ENCODE measurements at regions not wholly inside any gene's neighbourhood (a gene's known extent, or its start where the extent isn't known, plus 50 kb on each side); places are given as distances from the start of the nearest gene placed in this dataset.
A peak's percentile ranks its signal among the peaks of the same experiment; 100 is the strongest.
"Not testable (repeated sequence)": the region's sequence is repeated elsewhere in the genome, so short reads cannot be mapped to it uniquely, and the experiment has no call there.

DNA sequence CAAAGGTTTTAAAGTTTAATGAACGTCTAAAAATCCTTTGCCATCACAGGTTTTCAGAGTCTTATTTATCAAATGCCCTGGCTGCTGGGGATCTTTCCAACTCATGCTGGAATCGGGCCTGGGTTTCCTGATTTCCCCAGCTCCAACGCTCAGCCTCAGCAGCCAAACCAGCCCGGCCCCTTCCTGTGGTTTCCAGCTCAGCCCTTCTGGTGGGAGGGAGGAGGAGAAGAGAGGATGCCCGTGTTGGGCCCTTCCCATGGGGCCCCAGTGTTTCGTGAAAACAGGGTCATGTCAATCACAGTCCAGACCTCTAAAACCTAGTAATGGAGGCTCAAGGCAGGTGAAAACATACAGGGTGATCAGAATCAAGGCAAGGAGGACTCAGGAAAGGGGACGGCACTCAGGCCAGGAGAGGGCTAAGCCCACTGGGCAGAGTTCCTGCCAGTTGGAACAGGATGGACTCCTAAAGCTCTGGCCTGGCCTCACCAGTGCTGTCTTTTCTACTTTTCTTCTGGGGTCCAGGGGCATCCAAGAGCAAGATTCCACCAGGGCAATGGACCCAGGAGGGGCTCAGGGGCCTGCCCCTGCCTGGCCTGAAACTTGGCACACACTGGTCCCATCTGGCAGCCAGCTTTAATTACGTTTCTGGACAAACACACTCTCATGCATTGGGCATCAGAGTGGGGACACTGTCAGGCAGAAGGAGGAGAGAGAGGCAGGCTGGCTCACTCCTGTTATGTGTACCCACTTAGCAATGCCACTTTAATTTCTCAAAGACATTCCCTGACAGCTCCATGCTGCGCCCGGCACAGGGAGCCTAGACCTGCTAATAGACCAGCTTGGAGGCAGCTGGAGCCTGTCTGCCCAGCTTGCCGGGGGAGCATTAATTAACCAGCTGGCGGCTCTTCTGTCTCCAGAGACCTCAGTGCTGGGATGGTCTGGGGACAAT lies 194.6 kb downstream of the FAM43A start:
- no peak overlapping the region for H3K4me3 ChIP-seq (ENCODE audit: low read length)
- TF ChIP-seq, protein P1, sequence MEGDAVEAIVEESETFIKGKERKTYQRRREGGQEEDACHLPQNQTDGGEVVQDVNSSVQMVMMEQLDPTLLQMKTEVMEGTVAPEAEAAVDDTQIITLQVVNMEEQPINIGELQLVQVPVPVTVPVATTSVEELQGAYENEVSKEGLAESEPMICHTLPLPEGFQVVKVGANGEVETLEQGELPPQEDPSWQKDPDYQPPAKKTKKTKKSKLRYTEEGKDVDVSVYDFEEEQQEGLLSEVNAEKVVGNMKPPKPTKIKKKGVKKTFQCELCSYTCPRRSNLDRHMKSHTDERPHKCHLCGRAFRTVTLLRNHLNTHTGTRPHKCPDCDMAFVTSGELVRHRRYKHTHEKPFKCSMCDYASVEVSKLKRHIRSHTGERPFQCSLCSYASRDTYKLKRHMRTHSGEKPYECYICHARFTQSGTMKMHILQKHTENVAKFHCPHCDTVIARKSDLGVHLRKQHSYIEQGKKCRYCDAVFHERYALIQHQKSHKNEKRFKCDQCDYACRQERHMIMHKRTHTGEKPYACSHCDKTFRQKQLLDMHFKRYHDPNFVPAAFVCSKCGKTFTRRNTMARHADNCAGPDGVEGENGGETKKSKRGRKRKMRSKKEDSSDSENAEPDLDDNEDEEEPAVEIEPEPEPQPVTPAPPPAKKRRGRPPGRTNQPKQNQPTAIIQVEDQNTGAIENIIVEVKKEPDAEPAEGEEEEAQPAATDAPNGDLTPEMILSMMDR (conservative IDR thresholded peaks at IDR 0.05; ENCODE audit: low read length) = no peak
- peak; percentile 53 for DNase-seq (ENCODE audit: low read depth)

DNA sequence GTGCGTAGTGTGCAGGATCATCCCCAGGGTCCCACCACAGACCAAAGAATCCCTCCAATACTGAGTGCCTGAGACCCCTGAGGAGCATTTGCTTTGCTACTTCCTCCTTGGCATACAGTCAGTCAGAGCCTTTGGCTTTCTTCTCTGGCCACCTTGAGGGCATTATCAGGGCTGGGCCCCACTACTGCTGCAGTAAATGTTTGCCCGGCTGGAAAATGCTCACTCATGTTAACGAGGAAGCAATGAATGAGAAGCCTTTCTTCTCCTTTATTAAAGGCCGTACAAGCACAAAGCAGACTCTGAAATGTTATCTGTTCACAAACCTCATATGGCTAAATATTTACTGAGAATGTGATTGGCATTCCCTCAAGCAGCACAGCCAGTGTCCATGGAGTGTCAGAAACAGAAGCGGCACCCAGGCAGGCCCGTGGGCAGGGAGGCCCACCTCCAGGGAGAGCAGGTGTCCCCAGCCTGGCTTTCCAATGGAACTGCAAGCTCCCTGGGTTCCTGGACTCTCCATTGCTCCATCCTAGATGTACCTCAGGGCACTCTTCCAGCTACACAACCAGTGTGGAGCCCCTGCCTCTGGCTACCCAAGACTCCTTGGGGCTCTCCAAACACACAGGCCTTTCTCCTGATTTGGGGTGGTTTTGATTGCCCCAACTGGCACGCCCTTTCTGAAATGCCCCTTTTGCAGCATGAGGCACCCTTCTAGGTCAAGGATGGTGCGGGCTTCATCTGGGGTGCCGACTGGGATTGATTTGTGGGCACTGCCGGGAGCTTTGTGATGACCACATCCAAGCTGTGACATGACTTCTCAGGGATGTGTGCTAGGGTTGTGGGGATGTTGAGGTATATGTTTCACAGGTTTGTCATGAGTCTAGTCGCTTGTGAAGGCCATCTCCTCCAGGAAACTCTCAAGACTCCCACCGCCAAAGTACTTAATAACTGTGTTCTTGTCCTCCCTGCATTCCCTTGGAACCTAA lies 195.6 kb downstream of the FAM43A start:
- TF ChIP-seq, protein P1 (conservative IDR thresholded peaks at IDR 0.05; ENCODE audit: low read length) = no peak
- no peak for DNase-seq (ENCODE audit: low read depth)
- H3K4me3 ChIP-seq (ENCODE audit: low read length) = no peak overlapping the region

DNA sequence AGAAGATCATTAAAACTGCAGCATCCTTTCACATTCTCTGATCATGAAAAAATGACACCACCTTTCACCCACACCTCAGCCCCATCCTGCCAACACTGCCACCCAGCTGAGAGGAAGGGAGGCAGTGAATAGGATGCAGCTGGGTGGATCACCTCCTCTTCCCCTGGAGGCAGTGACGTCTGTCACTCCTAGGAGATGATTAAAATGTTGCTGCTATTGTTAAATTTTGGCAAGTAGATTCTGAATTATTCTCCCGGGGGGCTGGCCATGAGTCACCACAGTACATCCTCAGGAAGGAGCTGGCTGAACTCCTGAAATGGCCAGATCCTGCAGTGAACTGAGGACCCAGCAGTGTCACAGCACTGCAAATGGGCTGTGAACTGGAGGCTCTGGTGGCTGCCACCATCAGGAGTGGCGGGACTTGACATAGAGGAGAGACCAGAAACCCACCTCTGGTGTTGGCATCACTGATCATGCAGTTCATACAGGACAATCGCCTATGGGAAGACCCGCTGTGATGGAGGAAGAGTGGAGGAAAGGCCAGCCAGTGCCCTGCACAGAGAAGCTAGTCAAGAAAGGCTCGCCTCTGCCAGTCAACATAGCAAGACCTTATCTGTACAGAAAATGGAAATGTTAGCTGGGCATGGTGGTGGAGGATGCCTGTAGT lies 199.1 kb downstream of the FAM43A start:
- no peak overlapping the region for H3K4me3 ChIP-seq (ENCODE audit: low read length)
- no peak for DNase-seq (ENCODE audit: low read depth)
- TF ChIP-seq, protein P1 (conservative IDR thresholded peaks at IDR 0.05; ENCODE audit: low read length) = no peak

DNA sequence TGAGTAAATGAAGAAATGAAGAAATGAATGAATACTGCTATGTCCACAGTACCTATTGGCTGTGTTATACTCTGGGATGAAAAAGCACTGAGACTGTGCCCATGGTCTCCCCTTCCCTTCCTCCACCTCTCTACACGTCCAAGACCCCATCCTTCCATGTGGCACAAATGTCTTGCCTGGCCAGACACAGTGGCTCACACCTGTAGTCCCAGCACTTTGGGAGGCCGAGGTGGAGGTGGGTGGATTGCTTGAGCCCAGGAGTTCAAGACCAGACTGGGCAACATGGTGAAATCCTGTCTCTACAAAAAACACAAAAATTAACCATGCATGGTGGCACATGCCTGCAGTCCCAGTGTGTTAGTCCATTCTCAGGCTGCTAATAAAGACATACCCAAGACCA lies 200.1 kb downstream of the FAM43A start:
- no peak overlapping the region for H3K4me3 ChIP-seq (ENCODE audit: low read length)
- TF ChIP-seq, protein P1 (conservative IDR thresholded peaks at IDR 0.05; ENCODE audit: low read length) = no peak
- DNase-seq (ENCODE audit: low read depth) = no peak

DNA sequence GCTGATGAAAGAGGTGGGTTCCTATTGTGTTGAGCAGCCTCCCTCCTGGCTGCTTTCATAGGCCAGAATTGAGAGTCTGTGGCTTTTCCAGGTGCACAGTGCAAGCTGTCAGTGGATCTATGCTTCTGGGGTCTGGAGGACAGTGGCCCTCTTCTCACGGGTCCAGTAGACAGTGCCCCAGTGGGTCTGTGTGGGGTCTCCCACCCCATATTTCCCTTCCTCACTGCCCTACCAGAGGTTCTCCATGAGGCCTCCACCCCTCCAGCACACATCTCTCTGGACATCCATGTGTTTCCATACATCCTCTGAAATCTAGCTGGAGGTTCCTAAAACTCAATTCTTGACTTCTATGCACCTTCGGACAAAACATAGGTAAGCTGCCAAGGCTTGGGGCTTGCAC lies 201.2 kb downstream of the FAM43A start:
- TF ChIP-seq, protein P1 (conservative IDR thresholded peaks at IDR 0.05; ENCODE audit: low read length) = no peak
- H3K4me3 ChIP-seq (ENCODE audit: low read length) = no peak overlapping the region
- DNase-seq (ENCODE audit: low read depth) = no peak

DNA sequence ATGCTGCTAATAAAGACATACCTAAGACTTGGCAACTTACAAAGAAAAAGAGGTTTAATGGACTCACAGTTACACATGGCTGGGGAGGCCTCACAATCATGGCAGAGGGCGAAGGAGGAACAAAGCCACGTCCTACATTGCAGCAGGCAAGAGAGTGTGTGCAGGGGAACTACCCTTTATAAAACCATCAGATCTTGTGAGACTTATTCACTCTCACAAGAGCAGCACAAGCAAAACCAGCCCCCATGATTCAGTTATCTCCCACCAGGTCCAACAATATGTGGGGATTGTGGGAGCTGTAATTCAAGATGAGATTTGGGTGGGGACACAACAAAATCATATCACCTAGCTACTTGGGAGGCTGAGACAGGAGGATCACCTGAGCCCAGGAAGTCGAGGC lies 202.4 kb downstream of the FAM43A start:
- not testable (repeated sequence) for DNase-seq (ENCODE audit: low read depth); H3K4me3 ChIP-seq (ENCODE audit: low read length)

DNA sequence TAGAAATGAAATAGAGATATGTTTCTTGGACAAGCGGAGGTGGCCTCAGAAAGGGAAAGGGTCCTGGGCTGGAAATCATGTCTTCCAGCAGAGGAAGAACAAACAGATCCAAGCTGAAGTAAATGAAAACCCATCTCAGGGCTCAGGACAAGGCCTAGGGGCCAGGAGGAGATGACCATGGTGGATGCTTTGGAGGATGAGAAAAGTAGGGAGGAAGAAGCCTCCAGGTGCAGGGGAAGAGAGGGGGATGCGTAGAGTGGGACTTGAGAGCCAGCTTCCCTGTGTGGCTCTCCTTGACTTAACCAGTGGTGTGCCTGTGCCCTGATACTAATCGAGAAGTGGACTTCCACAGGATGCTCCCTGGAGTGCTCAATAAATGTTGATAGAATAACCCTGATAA lies 203.2 kb downstream of the FAM43A start:
- DNase-seq (ENCODE audit: low read depth) = no peak

More for the DNA sequence above, 203.2 kb downstream of the FAM43A start:
- H3K4me3 ChIP-seq (ENCODE audit: low read length) = no peak overlapping the region
- TF ChIP-seq, protein P1 (conservative IDR thresholded peaks at IDR 0.05; ENCODE audit: low read length) = no peak
